Astrocyte of the spinal cord (primary cell): ENCODE measurements at regions not wholly inside any gene's neighbourhood (a gene's known extent, or its start where the extent isn't known, plus 50 kb on each side); places are given as distances from the start of the nearest gene placed in this dataset.

ENCODE experiments used
- DNase-seq: peaks from one replicate; pipeline ENCODE4 v3.0.0; 2011; ENCODE audit warnings: low read depth, low spot score
- H3K4me3 ChIP-seq: 2 replicates; pipeline ENCODE4 v1.5.1; 2011; ENCODE audit warnings: low read depth, mild to moderate bottlenecking, low read length, moderate library complexity
- in situ Hi-C: cut with HindIII; loops from 2 replicates; pipeline ENCODE4 v1.10.0; 2017; ENCODE audit warnings: low sequenced_read_pairs
- TF ChIP-seq, protein P1 (sequence below): IDR thresholded peaks from 2 replicates; pipeline ENCODE4 v1.5.1; 2012; ENCODE audit warnings: low read depth, mild to moderate bottlenecking, low read length, inconsistent platforms

DNA sequence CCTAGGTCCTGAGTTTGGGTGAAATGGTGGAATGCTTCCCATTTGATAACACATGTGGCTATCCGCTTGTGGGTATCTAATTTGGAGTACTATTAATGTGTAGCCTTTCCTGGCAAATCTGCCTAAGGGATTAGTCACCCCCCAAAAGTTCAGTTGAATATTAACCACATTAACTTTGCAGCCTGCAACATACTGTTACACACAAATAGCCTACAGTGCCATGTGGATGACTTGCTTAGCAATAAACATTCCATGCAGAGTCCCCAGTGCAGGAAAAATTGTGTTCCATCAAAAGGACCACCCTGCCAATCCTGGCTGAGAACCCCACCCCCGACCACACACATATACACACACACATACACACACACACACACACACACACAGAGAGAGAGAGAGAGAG is 303.3 kb upstream of the ESRRG start:
- DNase-seq: no peak
- H3K4me3 ChIP-seq: no peak overlapping the region
- TF ChIP-seq, protein P1, sequence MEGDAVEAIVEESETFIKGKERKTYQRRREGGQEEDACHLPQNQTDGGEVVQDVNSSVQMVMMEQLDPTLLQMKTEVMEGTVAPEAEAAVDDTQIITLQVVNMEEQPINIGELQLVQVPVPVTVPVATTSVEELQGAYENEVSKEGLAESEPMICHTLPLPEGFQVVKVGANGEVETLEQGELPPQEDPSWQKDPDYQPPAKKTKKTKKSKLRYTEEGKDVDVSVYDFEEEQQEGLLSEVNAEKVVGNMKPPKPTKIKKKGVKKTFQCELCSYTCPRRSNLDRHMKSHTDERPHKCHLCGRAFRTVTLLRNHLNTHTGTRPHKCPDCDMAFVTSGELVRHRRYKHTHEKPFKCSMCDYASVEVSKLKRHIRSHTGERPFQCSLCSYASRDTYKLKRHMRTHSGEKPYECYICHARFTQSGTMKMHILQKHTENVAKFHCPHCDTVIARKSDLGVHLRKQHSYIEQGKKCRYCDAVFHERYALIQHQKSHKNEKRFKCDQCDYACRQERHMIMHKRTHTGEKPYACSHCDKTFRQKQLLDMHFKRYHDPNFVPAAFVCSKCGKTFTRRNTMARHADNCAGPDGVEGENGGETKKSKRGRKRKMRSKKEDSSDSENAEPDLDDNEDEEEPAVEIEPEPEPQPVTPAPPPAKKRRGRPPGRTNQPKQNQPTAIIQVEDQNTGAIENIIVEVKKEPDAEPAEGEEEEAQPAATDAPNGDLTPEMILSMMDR: no peak
- in situ Hi-C loops: no loop called here

DNA sequence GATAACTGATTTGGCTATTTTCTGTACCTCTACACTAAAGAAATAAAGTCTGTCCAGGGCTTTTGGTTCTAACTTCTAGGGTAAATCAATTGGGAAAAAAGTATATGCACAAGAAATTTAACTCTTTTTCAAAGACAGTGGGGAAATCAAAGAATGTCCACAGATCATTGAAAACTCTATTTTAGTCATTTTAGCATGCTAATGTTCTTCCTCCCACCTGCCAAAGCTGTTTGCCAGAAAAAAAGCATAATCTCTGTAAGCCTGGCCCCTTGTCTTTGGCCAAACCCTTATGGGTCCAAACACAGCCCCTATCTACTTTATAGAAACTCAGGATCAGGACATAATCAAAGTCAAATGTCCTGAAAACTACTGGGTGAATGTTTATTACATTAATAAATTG is 302.2 kb upstream of the ESRRG start:
- in situ Hi-C loops: no loop called here
- H3K4me3 ChIP-seq: no peak overlapping the region
- TF ChIP-seq, protein P1: no peak
- no peak for DNase-seq

DNA sequence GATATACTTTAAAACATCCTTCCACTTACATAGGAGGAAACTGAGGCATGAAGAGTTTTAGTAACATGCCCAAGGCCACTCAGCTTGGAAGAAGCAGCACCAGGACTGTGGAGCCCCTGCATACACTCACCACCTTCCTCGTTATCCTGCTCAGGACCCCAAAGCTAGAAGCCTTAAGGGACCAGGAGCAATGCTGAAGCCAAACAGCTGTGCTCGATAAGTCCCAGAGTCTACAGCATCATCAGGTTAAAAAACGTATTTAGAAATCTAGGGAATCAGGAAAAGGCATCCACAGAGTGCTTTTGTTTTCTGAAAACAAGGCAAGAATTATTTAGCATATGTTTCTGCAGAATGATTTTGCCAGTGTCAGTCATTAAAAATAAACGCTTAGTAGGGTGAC is 301.7 kb upstream of the ESRRG start:
- in situ Hi-C loops: no loop called here
- H3K4me3 ChIP-seq: no peak overlapping the region
- no peak for DNase-seq
- TF ChIP-seq, protein P1: no peak

DNA sequence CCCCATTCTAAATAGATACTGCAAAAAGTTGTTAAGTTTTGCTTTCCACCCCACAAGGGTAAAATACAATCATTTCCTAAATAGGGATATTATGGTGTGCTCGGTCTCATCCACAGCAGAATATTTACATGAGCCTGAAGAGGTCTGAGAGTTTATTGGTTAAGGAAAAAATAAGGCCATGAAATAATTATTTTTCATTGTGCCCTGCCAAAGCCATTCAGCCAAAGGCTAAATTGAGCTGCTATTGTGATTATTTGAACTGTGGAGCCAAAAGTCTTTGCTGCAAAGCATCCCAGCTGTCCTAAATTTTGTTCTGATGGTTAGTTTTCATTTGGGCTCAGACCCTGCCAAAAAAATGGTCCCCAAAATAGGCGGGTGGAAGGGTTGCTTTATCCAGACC is 298.7 kb upstream of the ESRRG start:
- H3K4me3 ChIP-seq: no peak overlapping the region
- in situ Hi-C loops: no loop called here
- TF ChIP-seq, protein P1: no peak

DNA sequence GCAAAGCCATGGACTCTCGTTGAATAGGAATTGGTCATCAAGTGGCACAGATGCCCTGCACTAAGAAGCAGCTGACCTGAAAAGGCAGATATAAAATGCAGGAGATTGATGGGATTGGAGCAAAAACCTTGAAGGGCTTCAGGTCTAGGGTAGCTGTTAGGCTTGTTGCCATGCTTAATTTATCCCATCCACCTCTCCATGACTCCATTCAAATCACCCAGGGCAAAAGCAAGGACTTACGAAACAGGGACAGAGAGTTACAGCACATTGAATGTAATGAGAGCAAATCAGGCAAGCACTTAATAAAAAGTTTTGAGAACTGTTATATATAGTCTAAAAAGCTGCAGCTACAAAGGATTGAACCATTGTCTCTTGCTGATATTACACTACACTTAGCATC is 298.2 kb upstream of the ESRRG start:
- TF ChIP-seq, protein P1: no peak
- in situ Hi-C loops: no loop called here
- H3K4me3 ChIP-seq: no peak overlapping the region
- no peak for DNase-seq

More for the DNA sequence above, 298.7 kb upstream of the ESRRG start:
- DNase-seq: no peak

DNA sequence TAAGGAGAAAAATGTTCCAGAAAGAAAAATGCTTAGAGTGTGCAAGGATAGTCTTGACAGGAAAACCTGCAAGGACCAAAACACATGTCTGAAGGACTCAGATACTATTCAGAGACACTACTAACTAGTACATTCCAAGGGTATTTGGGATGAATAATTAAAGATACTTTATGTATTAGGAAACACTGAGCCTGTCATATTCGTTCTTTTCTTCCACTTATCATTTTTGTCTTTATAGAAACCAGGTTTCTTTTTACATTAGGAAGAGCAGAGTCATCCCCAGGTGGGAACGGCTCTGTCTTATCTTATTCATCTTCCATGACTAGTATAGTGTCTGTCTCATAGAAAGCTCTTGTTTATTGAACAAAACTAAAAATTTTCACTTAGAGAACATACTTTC is 296.2 kb upstream of the ESRRG start:
- TF ChIP-seq, protein P1: no peak
- H3K4me3 ChIP-seq: no peak overlapping the region
- in situ Hi-C loops: no loop called here
- DNase-seq: no peak

DNA sequence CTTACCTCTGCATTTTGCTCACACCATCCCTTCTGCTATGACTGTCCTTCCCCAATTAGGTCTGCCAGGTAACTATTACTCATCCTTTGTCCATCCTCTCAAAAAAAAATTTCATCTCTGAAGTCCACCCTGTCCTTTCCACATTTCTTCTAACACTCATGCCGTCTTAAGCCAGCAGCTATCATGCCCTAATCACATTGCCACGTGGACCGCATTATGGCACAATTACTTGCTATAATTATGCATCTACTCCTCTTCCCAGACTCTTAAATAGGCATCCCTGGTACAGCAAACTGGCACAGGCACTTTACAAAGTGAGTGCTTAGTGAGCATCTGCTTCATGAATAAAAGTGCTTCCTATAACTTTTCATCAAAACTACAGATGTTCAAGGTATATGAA is 295.4 kb upstream of the ESRRG start:
- TF ChIP-seq, protein P1: no peak
- DNase-seq: no peak
- H3K4me3 ChIP-seq: no peak overlapping the region
- in situ Hi-C loops: no loop called here
